ENCODE measurements at regions not wholly inside any gene's neighbourhood (a gene's known extent, or its start where the extent isn't known, plus 50 kb on each side); places are given as distances from the start of the nearest gene placed in this dataset.

DNA sequence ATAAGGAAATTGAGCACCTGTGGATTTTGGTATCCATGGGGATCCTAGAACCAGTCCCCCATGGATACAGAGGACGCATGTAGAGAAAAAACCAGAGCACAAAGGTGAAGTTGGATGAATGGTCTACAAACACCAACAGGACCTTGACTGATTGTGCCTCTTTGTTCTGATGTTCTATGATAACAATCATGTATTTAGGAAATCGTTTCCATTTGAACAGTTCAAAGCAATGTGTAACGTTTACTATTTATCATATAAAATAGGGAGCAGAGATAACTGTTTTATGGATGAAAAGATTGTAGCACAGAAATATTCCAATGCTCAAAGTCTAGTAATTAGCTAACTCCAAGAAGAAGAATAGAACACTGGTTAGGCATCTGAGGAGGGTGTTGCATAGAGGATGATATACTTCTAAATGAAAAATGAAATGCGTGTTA is 116.3 kb upstream of the FN1 start:
- H3K4me3 ChIP-seq (ENCODE audit: control insufficient read depth, low read depth, low read length) = no peak overlapping the region
- DNase-seq (ENCODE audit: low read depth) = no peak
- TF ChIP-seq, protein P1, sequence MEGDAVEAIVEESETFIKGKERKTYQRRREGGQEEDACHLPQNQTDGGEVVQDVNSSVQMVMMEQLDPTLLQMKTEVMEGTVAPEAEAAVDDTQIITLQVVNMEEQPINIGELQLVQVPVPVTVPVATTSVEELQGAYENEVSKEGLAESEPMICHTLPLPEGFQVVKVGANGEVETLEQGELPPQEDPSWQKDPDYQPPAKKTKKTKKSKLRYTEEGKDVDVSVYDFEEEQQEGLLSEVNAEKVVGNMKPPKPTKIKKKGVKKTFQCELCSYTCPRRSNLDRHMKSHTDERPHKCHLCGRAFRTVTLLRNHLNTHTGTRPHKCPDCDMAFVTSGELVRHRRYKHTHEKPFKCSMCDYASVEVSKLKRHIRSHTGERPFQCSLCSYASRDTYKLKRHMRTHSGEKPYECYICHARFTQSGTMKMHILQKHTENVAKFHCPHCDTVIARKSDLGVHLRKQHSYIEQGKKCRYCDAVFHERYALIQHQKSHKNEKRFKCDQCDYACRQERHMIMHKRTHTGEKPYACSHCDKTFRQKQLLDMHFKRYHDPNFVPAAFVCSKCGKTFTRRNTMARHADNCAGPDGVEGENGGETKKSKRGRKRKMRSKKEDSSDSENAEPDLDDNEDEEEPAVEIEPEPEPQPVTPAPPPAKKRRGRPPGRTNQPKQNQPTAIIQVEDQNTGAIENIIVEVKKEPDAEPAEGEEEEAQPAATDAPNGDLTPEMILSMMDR (IDR thresholded peaks at IDR 0.05; ENCODE audit: control insufficient read depth, insufficient read depth, low read depth, low read length, missing control alignments) = no peak

DNA sequence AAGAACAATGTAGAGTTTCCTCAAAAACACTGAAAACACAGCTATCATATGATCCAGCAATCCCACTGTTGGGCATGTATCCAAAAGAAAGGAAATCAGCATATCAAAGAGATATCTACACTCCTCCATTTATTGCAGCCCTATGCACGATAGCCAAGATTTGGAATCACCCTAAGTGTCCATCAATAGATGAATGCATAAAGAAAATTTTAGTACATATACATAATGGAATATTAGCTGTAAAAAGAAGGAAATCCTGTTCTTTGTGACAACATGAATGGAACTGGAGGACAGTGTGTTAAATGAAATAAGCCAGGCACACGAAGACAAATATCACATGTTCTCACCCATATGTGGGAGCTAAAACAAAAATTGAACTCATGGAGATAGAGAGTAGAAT is 114.5 kb upstream of the FN1 start:
- no peak for DNase-seq (ENCODE audit: low read depth)
- TF ChIP-seq, protein P1 (IDR thresholded peaks at IDR 0.05; ENCODE audit: control insufficient read depth, insufficient read depth, low read depth, low read length, missing control alignments) = no peak

DNA sequence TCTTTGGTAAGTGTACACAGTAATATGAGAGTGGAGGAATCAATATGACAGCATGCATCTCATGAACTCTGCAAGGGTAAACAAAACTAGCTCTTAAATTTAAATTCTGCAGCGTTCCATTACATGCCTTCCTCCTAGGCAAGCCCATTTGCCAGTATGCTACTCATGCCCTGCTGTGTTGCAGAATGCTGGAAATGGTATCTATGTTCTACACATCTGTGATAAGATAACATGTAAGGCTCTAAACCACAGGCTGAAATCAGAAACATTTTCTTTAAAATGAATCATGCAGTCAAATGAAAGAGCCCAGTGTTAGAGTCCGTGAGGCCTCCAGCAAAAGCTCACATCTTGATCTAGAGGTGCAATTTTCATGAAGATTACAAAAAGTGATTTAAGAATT is 112.8 kb upstream of the FN1 start:
- TF ChIP-seq, protein P1 (IDR thresholded peaks at IDR 0.05; ENCODE audit: control insufficient read depth, insufficient read depth, low read depth, low read length, missing control alignments) = no peak
- no peak overlapping the region for H3K4me3 ChIP-seq (ENCODE audit: control insufficient read depth, low read depth, low read length)
- no peak for DNase-seq (ENCODE audit: low read depth)

More for the DNA sequence above, 114.5 kb upstream of the FN1 start:
- H3K4me3 ChIP-seq (ENCODE audit: control insufficient read depth, low read depth, low read length) = no peak overlapping the region

DNA sequence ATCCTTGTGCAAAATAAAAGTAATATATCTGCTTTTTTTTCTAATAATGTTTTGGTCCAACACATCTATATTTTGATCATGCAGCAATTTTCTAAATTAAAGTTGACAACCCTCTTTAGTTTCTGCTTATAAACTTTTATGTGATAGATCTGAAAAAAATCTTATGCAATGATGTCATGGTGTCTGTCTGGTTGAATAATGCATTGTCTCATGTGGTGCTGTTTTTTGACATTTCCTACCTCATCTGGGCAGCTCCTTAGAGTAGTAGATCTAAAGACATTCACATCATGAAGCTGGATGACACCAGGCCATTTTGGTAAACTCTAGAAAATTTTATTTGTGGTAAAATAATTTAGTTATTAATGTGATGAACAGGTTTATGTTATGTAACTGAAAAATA is 106.8 kb upstream of the FN1 start:
- DNase-seq (ENCODE audit: low read depth) = no peak

DNA sequence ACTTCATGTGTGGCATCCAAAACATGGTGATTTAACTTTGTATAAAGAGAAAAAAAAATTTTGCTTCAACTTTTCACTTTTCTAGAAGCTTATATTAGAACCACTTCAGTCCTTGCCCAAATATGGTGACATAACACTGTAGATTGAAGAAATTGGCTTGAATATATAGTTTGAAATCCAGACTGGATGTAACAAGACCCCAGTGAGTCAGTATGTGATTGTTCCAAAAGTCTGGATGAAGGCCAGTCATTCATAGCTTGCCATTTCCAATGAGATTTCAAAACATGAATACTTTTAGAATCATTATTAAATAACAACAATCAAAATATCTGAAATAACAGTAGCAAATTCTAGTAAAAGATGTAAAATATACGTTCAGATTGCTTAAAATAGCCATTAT is 104.8 kb upstream of the FN1 start:
- peak; percentile 67 for DNase-seq (ENCODE audit: low read depth)
- no peak overlapping the region for H3K4me3 ChIP-seq (ENCODE audit: control insufficient read depth, low read depth, low read length)
- TF ChIP-seq, protein P1 (IDR thresholded peaks at IDR 0.05; ENCODE audit: control insufficient read depth, insufficient read depth, low read depth, low read length, missing control alignments) = no peak

More for the DNA sequence above, 106.8 kb upstream of the FN1 start:
- H3K4me3 ChIP-seq (ENCODE audit: control insufficient read depth, low read depth, low read length) = no peak overlapping the region
- TF ChIP-seq, protein P1 (IDR thresholded peaks at IDR 0.05; ENCODE audit: control insufficient read depth, insufficient read depth, low read depth, low read length, missing control alignments) = no peak

DNA sequence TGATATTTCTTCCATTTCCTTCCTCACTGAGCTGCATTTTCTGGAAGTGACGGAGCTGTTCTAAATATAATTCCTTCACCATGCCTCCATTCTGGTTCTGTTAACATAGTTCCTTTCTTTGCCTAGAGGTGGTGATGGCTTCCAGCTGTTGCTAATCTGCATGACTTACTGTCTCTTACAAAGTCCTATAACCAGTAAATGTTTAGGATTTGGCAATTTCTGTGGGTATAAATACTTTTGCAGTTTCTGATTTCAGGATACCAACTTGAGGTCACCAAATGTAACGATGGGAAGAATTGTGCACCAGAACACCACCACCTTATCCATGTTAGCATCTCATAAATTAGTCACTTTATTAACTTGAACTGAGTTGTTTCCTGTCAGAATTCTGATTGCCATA is 101.7 kb upstream of the FN1 start:
- H3K4me3 ChIP-seq (ENCODE audit: control insufficient read depth, low read depth, low read length) = no peak overlapping the region
- DNase-seq (ENCODE audit: low read depth) = peak; percentile 88
- TF ChIP-seq, protein P1 (IDR thresholded peaks at IDR 0.05; ENCODE audit: control insufficient read depth, insufficient read depth, low read depth, low read length, missing control alignments) = peak; percentile 29

DNA sequence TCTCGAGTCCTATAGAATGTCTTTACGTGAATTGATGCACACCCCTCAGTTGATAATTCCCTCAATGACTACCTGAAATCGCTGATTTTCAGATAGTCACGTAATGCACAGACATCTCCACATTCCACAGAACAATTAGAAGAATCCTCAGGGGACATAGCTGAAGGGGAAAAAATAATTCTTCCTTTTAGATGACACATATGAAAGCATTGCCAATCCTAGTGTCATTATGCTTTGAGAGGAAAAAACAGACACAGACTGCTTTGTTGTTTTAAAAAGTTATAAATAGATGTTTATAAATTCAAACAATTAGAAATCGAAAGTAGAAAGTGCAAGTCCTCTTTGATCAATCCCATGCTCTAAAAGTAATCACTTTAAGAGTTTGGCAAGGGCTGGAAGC is 100.6 kb upstream of the FN1 start:
- no peak overlapping the region for H3K4me3 ChIP-seq (ENCODE audit: control insufficient read depth, low read depth, low read length)
- TF ChIP-seq, protein P1 (IDR thresholded peaks at IDR 0.05; ENCODE audit: control insufficient read depth, insufficient read depth, low read depth, low read length, missing control alignments) = no peak
- DNase-seq (ENCODE audit: low read depth) = no peak
